SK-N-SH (cell line): ENCODE measurements at regions not wholly inside any gene's neighbourhood (a gene's known extent, or its start where the extent isn't known, plus 50 kb on each side); places are given as distances from the start of the nearest gene placed in this dataset.

Source experiments
- CTCF ChIA-PET: fragments of 300-600, 350-600 bp; formaldehyde crosslinking; extraction: SDS; loops from one replicate; lab custom pipeline; 2021; lab: Yijun Ruan, JAX
- POLR2A ChIA-PET: fragments of 350-600 bp; sonication (Branson Sonifier 250); formaldehyde crosslinking; extraction: SDS; loops from one replicate; lab custom pipeline; 2020; ENCODE audit warnings: antibody characterized with exemption, inconsistent platforms; lab: Yijun Ruan, JAX
- DNase-seq: peaks from one replicate; pipeline ENCODE4 v3.0.0; 2012
- H2AFZ ChIP-seq: fragments of 200-600 bp; sonication (generic); 2 replicates; pipeline ENCODE4 v1.8.1; 2016; ENCODE audit warnings: antibody characterized with exemption, mild to moderate bottlenecking, low read depth
- H3F3A ChIP-seq: fragments of 200-600 bp; sonication (generic); replicated peaks from 2 replicates; pipeline ENCODE3; 2016; ENCODE audit warnings: antibody characterized with exemption, mild to moderate bottlenecking; ENCODE audit not compliant: insufficient read depth
- H3K27ac ChIP-seq, 2 experiments: fragments of 200-500 bp in 1 of 2; fragments of 200-600 bp in 1 of 2; sonication (Bioruptor generic) in 1 of 2; sonication (generic), shearing (Covaris generic) in 1 of 2; 2 replicates each; pipeline versions ENCODE4 v1.5.1 to v1.6.1; 2014 to 2016; ENCODE audit warnings: low read depth in 2 of 2, inconsistent platforms in 1 of 2, low read length in 1 of 2, mild to moderate bottlenecking in 1 of 2, mixed read lengths in 1 of 2
- H3K27me3 ChIP-seq: fragments of 200-600 bp; sonication (generic), shearing (Covaris generic); 2 replicates; pipeline ENCODE4 v1.6.1; 2016; ENCODE audit warnings: mixed run types; ENCODE audit not compliant: insufficient read depth
- H3K36me3 ChIP-seq, 2 experiments: fragments of 200-500 bp in 1 of 2; fragments of 200-600 bp in 1 of 2; sonication (Bioruptor generic) in 1 of 2; sonication (generic) in 1 of 2; replicated peaks in 1 of 2; 2 replicates each; pipeline versions ENCODE3 to v1.5.1; 2014 to 2016; ENCODE audit warnings: low read length in 1 of 2, mild to moderate bottlenecking in 1 of 2; ENCODE audit not compliant: insufficient read depth in 2 of 2, control insufficient read depth in 1 of 2
- H3K4me1 ChIP-seq, 2 experiments: fragments of 200-500 bp in 1 of 2; fragments of 200-600 bp in 1 of 2; sonication (Bioruptor generic) in 1 of 2; sonication (generic), shearing (Covaris generic) in 1 of 2; 2 replicates each; pipeline versions ENCODE4 v1.5.1 to v1.6.1; 2014 to 2016; ENCODE audit warnings: low read depth in 1 of 2, low read length in 1 of 2, mixed run types in 1 of 2; ENCODE audit not compliant: insufficient read depth in 2 of 2, control insufficient read depth in 1 of 2
- H3K4me2 ChIP-seq: fragments of 200-600 bp; sonication (generic), shearing (Covaris generic); 2 replicates; pipeline ENCODE4 v1.6.1; 2017; ENCODE audit warnings: mixed run types
- H3K4me3 ChIP-seq, 2 experiments: fragments of 200-500 bp in 1 of 2; fragments of 200-600 bp in 1 of 2; sonication (Bioruptor generic) in 1 of 2; sonication (generic), shearing (Covaris generic) in 1 of 2; 2 replicates each; pipeline versions ENCODE4 v1.5.1 to v1.8.1; 2014 to 2016; ENCODE audit warnings: low read depth in 2 of 2, inconsistent platforms in 1 of 2, low read length in 1 of 2, mild to moderate bottlenecking in 1 of 2, mixed read lengths in 1 of 2, moderate library complexity in 1 of 2
- H3K79me2 ChIP-seq: fragments of 200-600 bp; sonication (generic); 2 replicates; pipeline ENCODE4 v1.8.1; 2017; ENCODE audit warnings: mild to moderate bottlenecking; ENCODE audit not compliant: insufficient read depth
- H3K9ac ChIP-seq: fragments of 200-600 bp; sonication (generic); 2 replicates; pipeline ENCODE4 v1.6.1; 2017; ENCODE audit warnings: mixed run types
- H3K9me2 ChIP-seq: fragments of 200-600 bp; sonication (generic); 2 replicates; pipeline ENCODE4 v1.6.1; 2017; ENCODE audit warnings: mixed run types
- H3K9me3 ChIP-seq: fragments of 200-600 bp; sonication (generic); 2 replicates; pipeline ENCODE4 v1.6.1; 2017; ENCODE audit warnings: mixed run types, mild to moderate bottlenecking, moderate library complexity
- H4K20me1 ChIP-seq: fragments of 200-600 bp; sonication (generic); 2 replicates; pipeline ENCODE4 v1.6.1; 2017; ENCODE audit warnings: mild to moderate bottlenecking, mixed run types; ENCODE audit not compliant: insufficient read depth
- ELF1 ChIP-seq: IDR thresholded peaks from 2 replicates; pipeline ENCODE4 v1.4.0; 2012
- EZH2phosphoT487 ChIP-seq: fragments of 200-600 bp; sonication (generic); IDR thresholded peaks from 2 replicates; pipeline ENCODE4 v1.6.1; 2017; ENCODE audit warnings: low read depth, mixed run types, mild to moderate bottlenecking, antibody characterized with exemption, moderate library complexity, borderline replicate concordance
- GABPA ChIP-seq: IDR thresholded peaks from 2 replicates; pipeline ENCODE4 v1.4.0; 2012; ENCODE audit warnings: low read depth, mild to moderate bottlenecking
- GATA2 ChIP-seq: sonication (generic); formaldehyde crosslinking; IDR thresholded peaks from 2 replicates; pipeline ENCODE4 v1.5.0; 2020; ENCODE audit warnings: mild to moderate bottlenecking, missing genetic modification reagents
- MXI1 ChIP-seq: IDR thresholded peaks from 2 replicates; pipeline ENCODE4 v1.6.1; 2012; ENCODE audit warnings: mild to moderate bottlenecking, low read depth, low read length, improper control_type of control experiment
- NRF1 ChIP-seq: IDR thresholded peaks from 2 replicates; pipeline ENCODE4 v1.6.1; 2012; ENCODE audit warnings: low read depth, mild to moderate bottlenecking, low read length
- RCOR1 ChIP-seq: fragments of 150-350 bp; IDR thresholded peaks from 2 replicates; pipeline ENCODE4 v1.6.1; 2017; ENCODE audit warnings: antibody characterized with exemption, low read length
- TAF1 ChIP-seq: IDR thresholded peaks from 2 replicates; pipeline ENCODE4 v1.6.1; 2012; ENCODE audit warnings: low read depth, mild to moderate bottlenecking, low read length, moderate library complexity, borderline replicate concordance
- TEAD4 ChIP-seq: IDR thresholded peaks from 2 replicates; pipeline ENCODE4 v1.4.0; 2012; ENCODE audit warnings: mild to moderate bottlenecking, borderline replicate concordance; ENCODE audit not compliant: insufficient read depth
- WGBS: methylation state at CpG from one replicate; pipeline ENCODE4 v1.1.6; 2017; ENCODE audit warnings: low lambda C conversion rate; 5-methylcytosine and 5-hydroxymethylcytosine counted together
- TF ChIP-seq, protein P1 (sequence below): IDR thresholded peaks from 2 replicates; pipeline ENCODE4 v1.4.0; 2012; ENCODE audit warnings: low read depth, borderline replicate concordance
- TF ChIP-seq, protein P2 (sequence below): IDR thresholded peaks from 2 replicates; pipeline ENCODE4; 2012
- TF ChIP-seq, protein P3 (sequence below): IDR thresholded peaks from 2 replicates; pipeline ENCODE4 v1.6.1; 2012; ENCODE audit warnings: mild to moderate bottlenecking, low read depth, low read length, moderate library complexity
- TF ChIP-seq, protein P4 (sequence below): fragments of 150-350 bp; IDR thresholded peaks from 2 replicates; pipeline ENCODE4 v1.6.1; 2017; ENCODE audit warnings: antibody characterized with exemption, low read length, low read depth, borderline replicate concordance
- TF ChIP-seq, protein P5 (sequence below): IDR thresholded peaks from 2 replicates; pipeline ENCODE4 v1.4.0; 2012; ENCODE audit warnings: low read depth, borderline replicate concordance

DNA sequence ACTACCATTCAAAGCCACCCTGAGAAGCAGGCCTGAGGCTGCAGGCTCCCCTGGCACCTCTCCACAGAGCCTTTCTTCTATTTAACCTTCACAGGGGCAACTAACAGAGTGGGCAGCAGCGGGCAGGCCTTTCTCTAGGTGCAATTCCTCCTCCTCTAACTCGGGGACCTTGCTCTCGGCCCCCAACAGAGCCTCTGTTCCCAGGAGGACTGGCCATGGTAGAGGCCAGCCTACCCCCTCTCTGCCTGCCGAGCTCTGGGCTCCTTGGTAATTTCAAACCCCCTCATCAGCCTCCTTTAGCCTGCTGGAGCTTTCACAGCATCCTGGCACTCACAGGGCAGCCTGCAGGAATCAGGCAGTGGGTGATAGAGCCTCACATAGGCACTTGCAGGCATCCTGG, 920.8 kb upstream of the ZNF722 start:
- Histone ChIP-seq H3F3A (no peaks in the 10 kb centered on the region), H3K4me2 (no peak overlapping the region), H2AFZ (no peak overlapping the region), H3K4me3 (no peak overlapping the region), H3K27me3 (no peaks in the 10 kb centered on the region), H3K9ac (no peak overlapping the region), H3K9me3 (peaks cover 9% of the 10 kb centered on the region; the same call in 1 of the 2 replicates), H3K27ac (no peak overlapping the region), H3K36me3 (no peaks in the 10 kb centered on the region), H3K4me1 (no peaks in the 10 kb centered on the region), H3K79me2 (no peaks in the 10 kb centered on the region), H4K20me1 (no peaks in the 10 kb centered on the region), H3K9me2 (no peaks in the 10 kb centered on the region)
- 0% methylated on average over 4 of the region's 4 CpGs for WGBS
- DNase-seq: no peak
- ChIA-PET CTCF (no interaction called here), POLR2A (no interaction called here)
- TF ChIP-seq, protein P1, sequence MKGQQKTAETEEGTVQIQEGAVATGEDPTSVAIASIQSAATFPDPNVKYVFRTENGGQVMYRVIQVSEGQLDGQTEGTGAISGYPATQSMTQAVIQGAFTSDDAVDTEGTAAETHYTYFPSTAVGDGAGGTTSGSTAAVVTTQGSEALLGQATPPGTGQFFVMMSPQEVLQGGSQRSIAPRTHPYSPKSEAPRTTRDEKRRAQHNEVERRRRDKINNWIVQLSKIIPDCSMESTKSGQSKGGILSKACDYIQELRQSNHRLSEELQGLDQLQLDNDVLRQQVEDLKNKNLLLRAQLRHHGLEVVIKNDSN: no peak
- TF ChIP-seq TEAD4: no peak
- no peak for TF ChIP-seq RCOR1
- no peak for TF ChIP-seq MXI1
- TF ChIP-seq, protein P2, sequence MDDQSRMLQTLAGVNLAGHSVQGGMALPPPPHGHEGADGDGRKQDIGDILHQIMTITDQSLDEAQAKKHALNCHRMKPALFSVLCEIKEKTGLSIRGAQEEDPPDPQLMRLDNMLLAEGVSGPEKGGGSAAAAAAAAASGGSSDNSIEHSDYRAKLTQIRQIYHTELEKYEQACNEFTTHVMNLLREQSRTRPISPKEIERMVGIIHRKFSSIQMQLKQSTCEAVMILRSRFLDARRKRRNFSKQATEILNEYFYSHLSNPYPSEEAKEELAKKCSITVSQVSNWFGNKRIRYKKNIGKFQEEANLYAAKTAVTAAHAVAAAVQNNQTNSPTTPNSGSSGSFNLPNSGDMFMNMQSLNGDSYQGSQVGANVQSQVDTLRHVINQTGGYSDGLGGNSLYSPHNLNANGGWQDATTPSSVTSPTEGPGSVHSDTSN: no peak
- no peak for TF ChIP-seq GABPA
- TF ChIP-seq ELF1: no peak
- no peak for TF ChIP-seq GATA2 (CRISPR knock-in tag)
- TF ChIP-seq, protein P3, sequence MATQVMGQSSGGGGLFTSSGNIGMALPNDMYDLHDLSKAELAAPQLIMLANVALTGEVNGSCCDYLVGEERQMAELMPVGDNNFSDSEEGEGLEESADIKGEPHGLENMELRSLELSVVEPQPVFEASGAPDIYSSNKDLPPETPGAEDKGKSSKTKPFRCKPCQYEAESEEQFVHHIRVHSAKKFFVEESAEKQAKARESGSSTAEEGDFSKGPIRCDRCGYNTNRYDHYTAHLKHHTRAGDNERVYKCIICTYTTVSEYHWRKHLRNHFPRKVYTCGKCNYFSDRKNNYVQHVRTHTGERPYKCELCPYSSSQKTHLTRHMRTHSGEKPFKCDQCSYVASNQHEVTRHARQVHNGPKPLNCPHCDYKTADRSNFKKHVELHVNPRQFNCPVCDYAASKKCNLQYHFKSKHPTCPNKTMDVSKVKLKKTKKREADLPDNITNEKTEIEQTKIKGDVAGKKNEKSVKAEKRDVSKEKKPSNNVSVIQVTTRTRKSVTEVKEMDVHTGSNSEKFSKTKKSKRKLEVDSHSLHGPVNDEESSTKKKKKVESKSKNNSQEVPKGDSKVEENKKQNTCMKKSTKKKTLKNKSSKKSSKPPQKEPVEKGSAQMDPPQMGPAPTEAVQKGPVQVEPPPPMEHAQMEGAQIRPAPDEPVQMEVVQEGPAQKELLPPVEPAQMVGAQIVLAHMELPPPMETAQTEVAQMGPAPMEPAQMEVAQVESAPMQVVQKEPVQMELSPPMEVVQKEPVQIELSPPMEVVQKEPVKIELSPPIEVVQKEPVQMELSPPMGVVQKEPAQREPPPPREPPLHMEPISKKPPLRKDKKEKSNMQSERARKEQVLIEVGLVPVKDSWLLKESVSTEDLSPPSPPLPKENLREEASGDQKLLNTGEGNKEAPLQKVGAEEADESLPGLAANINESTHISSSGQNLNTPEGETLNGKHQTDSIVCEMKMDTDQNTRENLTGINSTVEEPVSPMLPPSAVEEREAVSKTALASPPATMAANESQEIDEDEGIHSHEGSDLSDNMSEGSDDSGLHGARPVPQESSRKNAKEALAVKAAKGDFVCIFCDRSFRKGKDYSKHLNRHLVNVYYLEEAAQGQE: no peak
- TF ChIP-seq, protein P4, sequence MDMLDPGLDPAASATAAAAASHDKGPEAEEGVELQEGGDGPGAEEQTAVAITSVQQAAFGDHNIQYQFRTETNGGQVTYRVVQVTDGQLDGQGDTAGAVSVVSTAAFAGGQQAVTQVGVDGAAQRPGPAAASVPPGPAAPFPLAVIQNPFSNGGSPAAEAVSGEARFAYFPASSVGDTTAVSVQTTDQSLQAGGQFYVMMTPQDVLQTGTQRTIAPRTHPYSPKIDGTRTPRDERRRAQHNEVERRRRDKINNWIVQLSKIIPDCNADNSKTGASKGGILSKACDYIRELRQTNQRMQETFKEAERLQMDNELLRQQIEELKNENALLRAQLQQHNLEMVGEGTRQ: no peak
- TF ChIP-seq NRF1: no peak
- no peak for TF ChIP-seq EZH2phosphoT487
- TF ChIP-seq, protein P5, sequence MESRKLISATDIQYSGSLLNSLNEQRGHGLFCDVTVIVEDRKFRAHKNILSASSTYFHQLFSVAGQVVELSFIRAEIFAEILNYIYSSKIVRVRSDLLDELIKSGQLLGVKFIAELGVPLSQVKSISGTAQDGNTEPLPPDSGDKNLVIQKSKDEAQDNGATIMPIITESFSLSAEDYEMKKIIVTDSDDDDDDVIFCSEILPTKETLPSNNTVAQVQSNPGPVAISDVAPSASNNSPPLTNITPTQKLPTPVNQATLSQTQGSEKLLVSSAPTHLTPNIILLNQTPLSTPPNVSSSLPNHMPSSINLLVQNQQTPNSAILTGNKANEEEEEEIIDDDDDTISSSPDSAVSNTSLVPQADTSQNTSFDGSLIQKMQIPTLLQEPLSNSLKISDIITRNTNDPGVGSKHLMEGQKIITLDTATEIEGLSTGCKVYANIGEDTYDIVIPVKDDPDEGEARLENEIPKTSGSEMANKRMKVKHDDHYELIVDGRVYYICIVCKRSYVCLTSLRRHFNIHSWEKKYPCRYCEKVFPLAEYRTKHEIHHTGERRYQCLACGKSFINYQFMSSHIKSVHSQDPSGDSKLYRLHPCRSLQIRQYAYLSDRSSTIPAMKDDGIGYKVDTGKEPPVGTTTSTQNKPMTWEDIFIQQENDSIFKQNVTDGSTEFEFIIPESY: no peak
- TF ChIP-seq TAF1: no peak
